Dendritic cell treated with granulocyte-macrophage colony-stimulating factor and Interleukin-4, amounts not matched to agents 40 ng/mL and 50 ng/mL, for 4 days (primary cell): ENCODE measurements at regions not wholly inside any gene's neighbourhood (a gene's known extent, or its start where the extent isn't known, plus 50 kb on each side); places are given as distances from the start of the nearest gene placed in this dataset.

Source experiments
- H3K27ac Mint-ChIP-seq: one replicate; pipeline ENCODE4 v1.8.0; 2022; ENCODE audit warnings: mild to moderate bottlenecking, mixed read lengths
- H3K27me3 Mint-ChIP-seq: one replicate; pipeline ENCODE4 v1.8.0; 2022; ENCODE audit warnings: mild to moderate bottlenecking, mixed read lengths
- H3K36me3 Mint-ChIP-seq: one replicate; pipeline ENCODE4 v1.8.0; 2022; ENCODE audit warnings: low read depth, mixed read lengths
- H3K4me1 Mint-ChIP-seq: one replicate; pipeline ENCODE4 v1.8.0; 2022; ENCODE audit warnings: low read depth, mixed read lengths
- H3K4me3 Mint-ChIP-seq: one replicate; pipeline ENCODE4 v1.8.0; 2022; ENCODE audit warnings: mild to moderate bottlenecking, moderate library complexity, mixed read lengths
- H3K9me3 Mint-ChIP-seq: one replicate; pipeline ENCODE4 v1.8.0; 2022; ENCODE audit warnings: mixed read lengths
- intact Hi-C: fragments of 100-400 bp; cut with micrococcal nuclease; formaldehyde crosslinking; loops from one replicate; pipeline ENCODE4 v1.15.0; 2022

- peaks cover 8% of the 10 kb centered on the region for H3K27me3 Mint-ChIP-seq
- intact Hi-C loops: no loop called here
- H3K36me3 Mint-ChIP-seq: no peaks in the 10 kb centered on the region
- H3K4me3 Mint-ChIP-seq: no peak overlapping the region
- no peaks in the 10 kb centered on the region for H3K4me1 Mint-ChIP-seq
- no peaks in the 10 kb centered on the region for H3K9me3 Mint-ChIP-seq
- no peak overlapping the region for H3K27ac Mint-ChIP-seq
These were observed 205.1 kb downstream of the TEX29 start for GRCh38 chr13:111525320-111526118.

- peaks cover 17% of the 10 kb centered on the region for H3K27me3 Mint-ChIP-seq
- no peak overlapping the region for H3K4me3 Mint-ChIP-seq
- no peaks in the 10 kb centered on the region for H3K9me3 Mint-ChIP-seq
- H3K4me1 Mint-ChIP-seq: no peaks in the 10 kb centered on the region
- intact Hi-C loops: no loop called here
- no peak overlapping the region for H3K27ac Mint-ChIP-seq
- no peaks in the 10 kb centered on the region for H3K36me3 Mint-ChIP-seq
These were observed 206.5 kb downstream of the TEX29 start for GRCh38 chr13:111526922-111527321.

GRCh38 chr13:111527614-111528229, 207.3 kb downstream of the TEX29 start:
- Mint-ChIP-seq H3K27me3 (peaks cover 17% of the 10 kb centered on the region), H3K4me3 (no peak overlapping the region), H3K27ac (no peak overlapping the region), H3K4me1 (no peaks in the 10 kb centered on the region), H3K9me3 (no peaks in the 10 kb centered on the region), H3K36me3 (no peaks in the 10 kb centered on the region)
- intact Hi-C loops: no loop called here

GRCh38 chr13:111528513-111528912, 208.1 kb downstream of the TEX29 start:
- intact Hi-C loops: no loop called here

GRCh38 chr13:111530137-111530870, 209.9 kb downstream of the TEX29 start:
- intact Hi-C loops: no loop called here

More at GRCh38 chr13:111528513-111528912, 208.1 kb downstream of the TEX29 start:
- H3K36me3 Mint-ChIP-seq: no peaks in the 10 kb centered on the region
- H3K9me3 Mint-ChIP-seq: no peaks in the 10 kb centered on the region
- peaks cover 22% of the 10 kb centered on the region for H3K27me3 Mint-ChIP-seq
- H3K4me1 Mint-ChIP-seq: no peaks in the 10 kb centered on the region
- no peak overlapping the region for H3K4me3 Mint-ChIP-seq
- H3K27ac Mint-ChIP-seq: no peak overlapping the region

GRCh38 chr13:111531505-111531904, 211.1 kb downstream of the TEX29 start:
- H3K36me3 Mint-ChIP-seq: no peaks in the 10 kb centered on the region
- H3K27me3 Mint-ChIP-seq: peaks cover 43% of the 10 kb centered on the region
- H3K27ac Mint-ChIP-seq: no peak overlapping the region
- intact Hi-C loops: no loop called here
- no peaks in the 10 kb centered on the region for H3K9me3 Mint-ChIP-seq
- no peak overlapping the region for H3K4me3 Mint-ChIP-seq
- no peaks in the 10 kb centered on the region for H3K4me1 Mint-ChIP-seq

More at GRCh38 chr13:111530137-111530870, 209.9 kb downstream of the TEX29 start:
- H3K27ac Mint-ChIP-seq: no peak overlapping the region
- H3K9me3 Mint-ChIP-seq: no peaks in the 10 kb centered on the region
- no peak overlapping the region for H3K4me3 Mint-ChIP-seq
- peaks cover 36% of the 10 kb centered on the region for H3K27me3 Mint-ChIP-seq
- no peaks in the 10 kb centered on the region for H3K36me3 Mint-ChIP-seq
- H3K4me1 Mint-ChIP-seq: no peaks in the 10 kb centered on the region

GRCh38 chr13:111532111-111532510, 211.7 kb downstream of the TEX29 start:
- Mint-ChIP-seq H3K27me3 (peaks cover 47% of the 10 kb centered on the region), H3K4me3 (no peak overlapping the region), H3K36me3 (no peaks in the 10 kb centered on the region), H3K4me1 (no peaks in the 10 kb centered on the region), H3K27ac (no peak overlapping the region), H3K9me3 (no peaks in the 10 kb centered on the region)
- intact Hi-C loops: no loop called here

GRCh38 chr13:111533900-111534683, 213.7 kb downstream of the TEX29 start:
- intact Hi-C loops: no loop called here
- H3K27me3 Mint-ChIP-seq: peaks cover 47% of the 10 kb centered on the region
- H3K4me1 Mint-ChIP-seq: no peaks in the 10 kb centered on the region
- no peaks in the 10 kb centered on the region for H3K36me3 Mint-ChIP-seq
- no peak overlapping the region for H3K27ac Mint-ChIP-seq
- H3K4me3 Mint-ChIP-seq: no peak overlapping the region
- H3K9me3 Mint-ChIP-seq: no peaks in the 10 kb centered on the region

GRCh38 chr13:111534751-111535522, 214.5 kb downstream of the TEX29 start:
- intact Hi-C loops: no loop called here
- Mint-ChIP-seq H3K36me3 (no peaks in the 10 kb centered on the region), H3K27me3 (peaks cover 43% of the 10 kb centered on the region), H3K9me3 (no peaks in the 10 kb centered on the region), H3K4me3 (no peak overlapping the region), H3K27ac (no peak overlapping the region), H3K4me1 (no peaks in the 10 kb centered on the region)

GRCh38 chr13:111535523-111535811, 215.0 kb downstream of the TEX29 start:
- Mint-ChIP-seq H3K4me3 (no peak overlapping the region), H3K36me3 (no peaks in the 10 kb centered on the region), H3K4me1 (no peaks in the 10 kb centered on the region), H3K27me3 (peaks cover 40% of the 10 kb centered on the region), H3K27ac (no peak overlapping the region), H3K9me3 (no peaks in the 10 kb centered on the region)
- intact Hi-C loops: no loop called here

- intact Hi-C loops: no loop called here
- no peaks in the 10 kb centered on the region for H3K9me3 Mint-ChIP-seq
- no peak overlapping the region for H3K4me3 Mint-ChIP-seq
- peaks cover 35% of the 10 kb centered on the region for H3K27me3 Mint-ChIP-seq
- H3K4me1 Mint-ChIP-seq: no peaks in the 10 kb centered on the region
- H3K36me3 Mint-ChIP-seq: no peaks in the 10 kb centered on the region
- no peak overlapping the region for H3K27ac Mint-ChIP-seq
These were observed 215.7 kb downstream of the TEX29 start for GRCh38 chr13:111536075-111536642.

- Mint-ChIP-seq H3K4me3 (no peak overlapping the region), H3K9me3 (no peaks in the 10 kb centered on the region), H3K36me3 (no peaks in the 10 kb centered on the region), H3K27ac (no peak overlapping the region), H3K4me1 (no peaks in the 10 kb centered on the region), H3K27me3 (peaks cover 30% of the 10 kb centered on the region)
- intact Hi-C loops: no loop called here
These were observed 216.8 kb downstream of the TEX29 start for GRCh38 chr13:111537115-111537728.
